Mesothelial cell of epicardium (in vitro differentiated cells): ENCODE measurements at regions not wholly inside any gene's neighbourhood (a gene's known extent, or its start where the extent isn't known, plus 50 kb on each side); places are given as distances from the start of the nearest gene placed in this dataset.

Experiments used
- DNase-seq, 2 experiments: peaks; one replicate each; pipeline ENCODE4 v3.0.0; 2021; ENCODE audit warnings: low spot score in 2 of 2; ENCODE audit not compliant: unreplicated experiment in 2 of 2
- H3K27ac Mint-ChIP-seq: 2 replicates; pipeline ENCODE4 v1.8.0; 2021; ENCODE audit warnings: mixed read lengths
- H3K27me3 Mint-ChIP-seq: 2 replicates; pipeline ENCODE4 v1.8.0; 2021; ENCODE audit warnings: low read depth, mixed read lengths
- H3K36me3 Mint-ChIP-seq: 2 replicates; pipeline ENCODE4 v1.8.0; 2021; ENCODE audit warnings: mixed read lengths
- H3K4me1 Mint-ChIP-seq: 2 replicates; pipeline ENCODE4 v1.8.0; 2021; ENCODE audit warnings: mixed read lengths
- H3K4me3 Mint-ChIP-seq: 2 replicates; pipeline ENCODE4 v1.8.0; 2021; ENCODE audit warnings: mild to moderate bottlenecking, moderate library complexity, mixed read lengths
- H3K9me3 Mint-ChIP-seq: 2 replicates; pipeline ENCODE4 v1.8.0; 2021; ENCODE audit warnings: mixed read lengths
- CTCF ChIP-seq: fragments of 200-600 bp; sonication (generic); IDR thresholded peaks from one replicate; pipeline ENCODE4 v1.5.0; 2021; ENCODE audit warnings: antibody characterized with exemption; ENCODE audit not compliant: unreplicated experiment

GRCh38 chr1:163257763-163258162, 55.0 kb upstream of the RGS5 start:
- H3K4me3 Mint-ChIP-seq: no peak overlapping the region
- H3K27me3 Mint-ChIP-seq: no peaks in the 10 kb centered on the region
- H3K9me3 Mint-ChIP-seq: no peaks in the 10 kb centered on the region
- H3K27ac Mint-ChIP-seq: no peak overlapping the region
- peaks cover 2% of the 10 kb centered on the region for H3K36me3 Mint-ChIP-seq
- TF ChIP-seq CTCF: no peak
- H3K4me1 Mint-ChIP-seq: peaks cover 1% of the 10 kb centered on the region
- no peak for DNase-seq

GRCh38 chr1:163258181-163258580, 55.5 kb upstream of the RGS5 start:
- DNase-seq: no peak
- Mint-ChIP-seq H3K4me1 (peaks cover 1% of the 10 kb centered on the region), H3K36me3 (peaks cover 4% of the 10 kb centered on the region), H3K4me3 (no peak overlapping the region), H3K9me3 (peaks cover 2% of the 10 kb centered on the region), H3K27ac (no peak overlapping the region), H3K27me3 (no peaks in the 10 kb centered on the region)
- TF ChIP-seq CTCF: no peak

- Mint-ChIP-seq H3K27ac (peak overlapping the region; percentile 39), H3K4me3 (no peak overlapping the region), H3K36me3 (peaks cover 4% of the 10 kb centered on the region), H3K27me3 (no peaks in the 10 kb centered on the region), H3K4me1 (no peaks in the 10 kb centered on the region), H3K9me3 (peaks cover 3% of the 10 kb centered on the region)
- no peak for TF ChIP-seq CTCF
- DNase-seq: no peak
Measured at GRCh38 chr1:163263818-163264655, 57.7 kb upstream of the NUF2 start.

GRCh38 chr1:163265547-163265946, 56.2 kb upstream of the NUF2 start:
- no peak overlapping the region for H3K4me3 Mint-ChIP-seq
- H3K27me3 Mint-ChIP-seq: no peaks in the 10 kb centered on the region
- no peak overlapping the region for H3K27ac Mint-ChIP-seq
- peaks cover 3% of the 10 kb centered on the region for H3K9me3 Mint-ChIP-seq
- TF ChIP-seq CTCF: no peak
- no peak for DNase-seq
- peaks cover 4% of the 10 kb centered on the region for H3K36me3 Mint-ChIP-seq
- peaks cover 9% of the 10 kb centered on the region for H3K4me1 Mint-ChIP-seq

- peaks cover 9% of the 10 kb centered on the region for H3K9me3 Mint-ChIP-seq
- H3K36me3 Mint-ChIP-seq: peaks cover 4% of the 10 kb centered on the region
- DNase-seq: no peak
- no peak for TF ChIP-seq CTCF
- peaks cover 15% of the 10 kb centered on the region for H3K4me1 Mint-ChIP-seq
- H3K27ac Mint-ChIP-seq: no peak overlapping the region
- no peak overlapping the region for H3K4me3 Mint-ChIP-seq
- H3K27me3 Mint-ChIP-seq: no peaks in the 10 kb centered on the region
Measured at GRCh38 chr1:163267962-163268361, 53.8 kb upstream of the NUF2 start.
